Transverse colon (tissue), 4 donors: ENCODE measurements at regions not wholly inside any gene's neighbourhood (a gene's known extent, or its start where the extent isn't known, plus 50 kb on each side); places are given as distances from the start of the nearest gene placed in this dataset.

Experiments used
- DNase-seq: peaks from one replicate; pipeline ENCODE4 v3.0.0-alpha.2; 2019
- H3K27ac ChIP-seq, 4 donors: fragments of 200-600 bp; sonication (generic); 2 replicates each; pipeline ENCODE4 v1.5.1; 2016 to 2018; ENCODE audit warnings: inconsistent platforms in 4 of 4
- H3K27me3 ChIP-seq: fragments of 200-600 bp; sonication (generic); 2 replicates; pipeline ENCODE4 v1.5.1; 2017; ENCODE audit warnings: inconsistent platforms
- H3K36me3 ChIP-seq, 4 donors: fragments of 200-600 bp; sonication (generic); 2 replicates each; pipeline ENCODE4 v1.5.1; 2017 to 2019; ENCODE audit warnings: inconsistent platforms in 4 of 4
- H3K4me1 ChIP-seq, 4 donors: fragments of 200-600 bp; sonication (generic); 2 replicates each; pipeline ENCODE4 v1.5.1; 2017 to 2020; ENCODE audit warnings: inconsistent platforms in 4 of 4
- H3K4me3 ChIP-seq, 4 donors: fragments of 200-600 bp; sonication (generic); 1 replicate in 1 of 4; 2 replicates in 3 of 4; pipeline versions ENCODE4 v1.5.1 to v1.6.1; 2017 to 2019; ENCODE audit warnings: inconsistent platforms in 4 of 4
- H3K9me3 ChIP-seq, 2 donors: fragments of 200-600 bp; sonication (generic); 2 replicates each; pipeline ENCODE4 v1.5.1; 2017 to 2019; ENCODE audit warnings: inconsistent platforms in 2 of 2
- EP300 ChIP-seq: sonication (generic); formaldehyde crosslinking; IDR thresholded peaks from one replicate; pipeline ENCODE4 v1.6.1; 2017; ENCODE audit warnings: antibody characterized with exemption, low read depth
- POLR2A ChIP-seq: fragments of 450-650 bp; IDR thresholded peaks from one replicate; pipeline ENCODE4 v1.6.1; 2016; ENCODE audit warnings: antibody characterized with exemption, mild to moderate bottlenecking, moderate library complexity
- POLR2AphosphoS5 ChIP-seq, 3 donors: sonication (generic); formaldehyde crosslinking; IDR thresholded peaks; one replicate each; pipeline ENCODE4 v1.6.1; 2016; ENCODE audit warnings: antibody characterized with exemption in 3 of 3
- WGBS, 2 donors: methylation state at CpG; one replicate each; pipeline ENCODE4 v1.1.5; 2018; ENCODE audit warnings: low coverage in 1 of 2; 5-methylcytosine and 5-hydroxymethylcytosine counted together
- in situ Hi-C, 4 donors: fragments of 200-750 bp; cut with MboI; loops; one replicate each; pipeline versions ENCODE4 v1.15.0 to v1.15.1; 2017; ENCODE audit warnings: low sequenced_read_pairs in 3 of 4, low pct_ligation_motif_present in 1 of 4, low pct_unique_long_range_greater_than_20kb in 1 of 4
- intact Hi-C: fragments of 100-400 bp; cut with DNase I; formaldehyde crosslinking; loops from one replicate; pipeline ENCODE4 v1.15.1; 2023; ENCODE audit warnings: low total_unique reads
- TF ChIP-seq, protein P1 (sequence below), 5 experiments: fragments of 200-600 bp in 3 of 5; fragments of 450-650 bp in 2 of 5; sonication (generic) in 3 of 5; IDR thresholded peaks; 1 replicate in 2 of 5; 2 replicates in 3 of 5; pipeline ENCODE4 v1.5.1; 2016 to 2017; ENCODE audit warnings: antibody characterized with exemption in 5 of 5, inconsistent platforms in 3 of 5, mild to moderate bottlenecking in 2 of 5, moderate library complexity in 1 of 5

DNA sequence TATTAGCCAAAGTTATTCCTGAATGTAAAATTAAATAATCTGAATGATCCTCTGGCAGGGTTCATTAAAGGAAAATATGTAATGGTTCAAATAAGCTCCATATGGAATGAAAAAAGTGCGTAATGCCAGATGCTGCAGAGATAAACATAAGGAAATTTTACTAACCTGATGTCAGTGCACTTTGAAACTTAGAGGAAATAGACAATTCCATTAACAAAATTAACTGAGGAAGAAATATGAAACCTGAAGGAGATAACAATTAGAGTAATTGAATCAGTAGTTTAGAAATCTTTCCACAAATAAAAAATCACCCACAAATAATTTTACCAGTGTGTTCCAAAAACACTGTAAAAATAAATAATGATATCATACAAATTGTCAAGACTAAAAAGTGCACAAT is 387.5 kb downstream of the GRIA2 start:
- H3K9me3 ChIP-seq = no peaks in the 10 kb centered on the region
- no peaks in the 10 kb centered on the region for H3K36me3 ChIP-seq
- no peaks in the 10 kb centered on the region for H3K4me1 ChIP-seq
- H3K4me3 ChIP-seq = no peak overlapping the region
- WGBS, 2 donors = 62 to 90% methylated on average over 1 of the region's 1 CpG
- no peak overlapping the region for H3K27ac ChIP-seq
- H3K27me3 ChIP-seq = no peaks in the 10 kb centered on the region
- TF ChIP-seq EP300 (no peak), POLR2AphosphoS5 (IDR thresholded peaks at IDR 0.05) (no peak), POLR2A (no peak)
- TF ChIP-seq, protein P1, sequence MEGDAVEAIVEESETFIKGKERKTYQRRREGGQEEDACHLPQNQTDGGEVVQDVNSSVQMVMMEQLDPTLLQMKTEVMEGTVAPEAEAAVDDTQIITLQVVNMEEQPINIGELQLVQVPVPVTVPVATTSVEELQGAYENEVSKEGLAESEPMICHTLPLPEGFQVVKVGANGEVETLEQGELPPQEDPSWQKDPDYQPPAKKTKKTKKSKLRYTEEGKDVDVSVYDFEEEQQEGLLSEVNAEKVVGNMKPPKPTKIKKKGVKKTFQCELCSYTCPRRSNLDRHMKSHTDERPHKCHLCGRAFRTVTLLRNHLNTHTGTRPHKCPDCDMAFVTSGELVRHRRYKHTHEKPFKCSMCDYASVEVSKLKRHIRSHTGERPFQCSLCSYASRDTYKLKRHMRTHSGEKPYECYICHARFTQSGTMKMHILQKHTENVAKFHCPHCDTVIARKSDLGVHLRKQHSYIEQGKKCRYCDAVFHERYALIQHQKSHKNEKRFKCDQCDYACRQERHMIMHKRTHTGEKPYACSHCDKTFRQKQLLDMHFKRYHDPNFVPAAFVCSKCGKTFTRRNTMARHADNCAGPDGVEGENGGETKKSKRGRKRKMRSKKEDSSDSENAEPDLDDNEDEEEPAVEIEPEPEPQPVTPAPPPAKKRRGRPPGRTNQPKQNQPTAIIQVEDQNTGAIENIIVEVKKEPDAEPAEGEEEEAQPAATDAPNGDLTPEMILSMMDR (IDR thresholded peaks at IDR 0.05) = no peak
- in situ Hi-C loops = no loop called here
- no peak for DNase-seq
- intact Hi-C loops = no loop called here

DNA sequence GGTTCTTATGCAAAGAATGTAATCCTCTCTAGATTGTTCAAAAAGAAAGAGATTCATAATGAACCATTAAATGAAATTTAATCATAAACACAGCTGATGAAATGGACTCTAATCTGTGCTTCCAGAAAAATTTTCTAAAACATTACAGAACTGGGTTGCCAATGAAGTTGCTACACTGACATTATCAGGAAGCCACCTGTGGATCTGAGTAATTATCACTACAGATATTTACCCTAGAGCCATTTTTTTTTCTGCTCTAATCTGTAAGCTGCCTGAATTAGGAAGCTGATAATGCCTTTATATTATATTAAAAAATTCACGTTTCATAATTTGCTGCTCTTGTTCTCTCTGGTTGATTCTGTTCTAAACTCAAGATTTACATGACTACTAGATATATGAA is 380.1 kb downstream of the GRIA2 start:
- WGBS, 2 donors = 68 to 78% methylated on average over 1 of the region's 1 CpG
- DNase-seq = no peak
- no peaks in the 10 kb centered on the region for H3K27me3 ChIP-seq
- no peak overlapping the region for H3K27ac ChIP-seq
- H3K4me1 ChIP-seq = no peaks in the 10 kb centered on the region
- in situ Hi-C loops (no loop called here), intact Hi-C loops (no loop called here)
- H3K4me3 ChIP-seq = no peak overlapping the region
- no peaks in the 10 kb centered on the region for H3K36me3 ChIP-seq
- TF ChIP-seq POLR2AphosphoS5 (IDR thresholded peaks at IDR 0.05) (no peak), EP300 (no peak), POLR2A (no peak)
- TF ChIP-seq, protein P1 (IDR thresholded peaks at IDR 0.05) = no peak
- no peaks in the 10 kb centered on the region for H3K9me3 ChIP-seq

DNA sequence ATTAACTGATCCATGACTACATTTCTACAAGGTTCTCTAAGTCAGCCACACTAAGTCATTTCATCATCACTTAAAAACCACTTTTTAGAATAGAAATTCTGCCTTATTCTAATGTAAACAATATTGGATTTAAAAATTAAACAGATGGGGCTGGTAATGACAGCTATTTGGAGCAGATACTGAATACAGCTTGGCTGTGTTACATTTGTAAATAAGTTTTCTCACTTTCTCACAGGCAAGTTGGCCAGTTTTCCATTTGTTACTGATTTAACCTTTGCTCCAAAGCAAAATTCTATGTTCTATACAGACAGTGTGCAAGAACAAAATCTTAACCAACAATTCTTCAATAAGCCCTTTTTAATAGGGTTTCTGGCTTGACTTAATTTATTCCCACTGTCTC is 370.7 kb downstream of the GRIA2 start:
- Histone ChIP-seq H3K36me3 (no peaks in the 10 kb centered on the region), H3K27me3 (no peaks in the 10 kb centered on the region), H3K9me3 (no peaks in the 10 kb centered on the region), H3K27ac (no peak overlapping the region), H3K4me3 (no peak overlapping the region), H3K4me1 (no peaks in the 10 kb centered on the region)
- intact Hi-C loops = no loop called here
- no peak for DNase-seq
- no peak for TF ChIP-seq EP300
- TF ChIP-seq, protein P1 (IDR thresholded peaks at IDR 0.05) = no peak
- no peak for TF ChIP-seq POLR2A
- TF ChIP-seq POLR2AphosphoS5 (IDR thresholded peaks at IDR 0.05) = no peak
- in situ Hi-C loops = no loop called here

DNA sequence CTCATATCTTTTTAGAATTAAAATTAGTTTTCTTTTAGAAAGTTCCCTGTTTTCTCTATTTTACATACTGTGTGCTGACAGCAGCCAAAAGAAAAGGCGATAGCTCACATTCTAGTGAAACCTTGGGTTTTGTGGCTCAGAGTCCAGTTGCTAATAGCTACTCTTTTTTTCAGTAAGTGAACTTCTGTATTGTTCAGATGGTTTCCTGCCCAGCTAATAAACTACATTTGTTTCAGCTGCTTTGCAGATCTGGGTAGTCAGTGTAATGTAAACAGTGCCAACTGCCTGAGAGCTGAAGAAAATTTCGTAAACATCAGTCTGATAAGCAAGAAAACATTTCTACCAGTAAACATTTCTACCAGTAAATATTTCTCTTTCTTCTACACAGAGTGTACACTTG is 370.2 kb downstream of the GRIA2 start:
- Histone ChIP-seq H3K9me3 (no peaks in the 10 kb centered on the region), H3K27ac (no peak overlapping the region), H3K36me3 (no peaks in the 10 kb centered on the region), H3K4me1 (no peaks in the 10 kb centered on the region), H3K4me3 (no peak overlapping the region), H3K27me3 (no peaks in the 10 kb centered on the region)
- WGBS, 2 donors = 49 to 63% methylated on average over 2 of the region's 2 CpGs
- DNase-seq = no peak
- TF ChIP-seq POLR2AphosphoS5 (IDR thresholded peaks at IDR 0.05) (no peak), POLR2A (no peak), EP300 (no peak)
- TF ChIP-seq, protein P1 (IDR thresholded peaks at IDR 0.05) = no peak
- intact Hi-C loops (no loop called here), in situ Hi-C loops (no loop called here)
